ENCODE measurements at regions not wholly inside any gene's neighbourhood (a gene's known extent, or its start where the extent isn't known, plus 50 kb on each side); places are given as distances from the start of the nearest gene placed in this dataset.

DNA sequence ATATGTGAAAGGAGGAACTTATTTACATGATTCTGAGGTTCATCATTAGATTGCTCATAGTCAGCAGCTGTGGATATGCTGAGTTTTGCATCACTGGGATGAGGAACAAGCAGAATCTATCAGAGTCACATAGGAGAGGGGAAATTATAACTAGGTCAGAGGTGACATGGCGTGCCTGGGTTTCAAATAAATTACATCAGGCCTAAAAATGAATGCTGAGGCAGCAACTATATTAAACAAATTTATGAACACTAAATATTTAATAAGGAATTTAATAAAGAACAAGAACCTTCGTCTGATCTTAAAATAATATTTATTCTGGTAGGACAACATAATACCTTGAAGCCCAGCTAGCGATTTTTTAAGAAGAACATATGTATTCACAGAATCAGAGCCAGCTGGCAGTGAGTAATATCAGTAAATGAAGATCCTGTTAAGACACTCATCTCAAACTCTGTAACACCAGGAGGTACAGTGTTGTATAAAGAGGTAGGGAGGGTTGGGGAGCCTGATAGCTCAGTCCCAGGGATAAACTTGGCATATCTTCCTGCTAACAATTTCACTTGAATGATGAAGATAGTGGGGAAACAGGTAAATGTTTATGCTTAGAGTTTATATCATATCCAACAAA lies 60.9 kb upstream of the HS3ST1 start:
- BruUV-seq (replicated peaks): no TSS peak
- Histone ChIP-seq H3K27me3 (ENCODE audit: control insufficient read depth in 2 of 2, insufficient read depth in 2 of 2, low read length in 2 of 2) (no peaks in the 10 kb centered on the region), H3K36me3 (ENCODE audit: control insufficient read depth, insufficient read depth, low read length) (no peaks in the 10 kb centered on the region), H3K27ac (ENCODE audit: extremely low read depth, low read depth, low read length) (no peak overlapping the region), H3K9me1 (ENCODE audit: control insufficient read depth, insufficient read depth, low read length) (no peaks in the 10 kb centered on the region), H2AFZ (ENCODE audit: low read depth, low read length) (no peak overlapping the region), H3K4me3 (no peak overlapping the region), H3K9me3 (replicated peaks; ENCODE audit: control insufficient read depth, insufficient read depth, low read depth, low read length) (no peaks in the 10 kb centered on the region), H3K79me2 (ENCODE audit: control insufficient read depth, insufficient read depth, low read length) (no peaks in the 10 kb centered on the region), H3K9ac (ENCODE audit: insufficient read depth in 1 of 2, low read depth in 2 of 2, low read length in 2 of 2) (no peak overlapping the region), H3K4me1 (replicated peaks in 1 of 2; ENCODE audit: control insufficient read depth in 2 of 2, insufficient read depth in 2 of 2, low read length in 2 of 2) (no peaks in the 10 kb centered on the region), H4K20me1 (replicated peaks; ENCODE audit: control insufficient read depth, insufficient read depth, low read length) (no peaks in the 10 kb centered on the region), H3K4me2 (ENCODE audit: insufficient read depth, low read length) (no peak overlapping the region)
- ChIA-PET POLR2A (no interaction called here), CTCF (ENCODE audit: low intra/inter-chr PET ratio) (no interaction called here)
- DNase-seq (ENCODE audit: extremely low read depth in 1 of 4, low spot score in 3 of 4) (no peak), FAIRE-seq (no peak), ATAC-seq (no peak)
- intact Hi-C loops (cut with micrococcal nuclease): no loop called here
- 2% methylated on average over 3 of the region's 3 CpGs for WGBS (ENCODE audit: insufficient coverage, low coverage, missing lambda C conversion rate)
- in situ Hi-C loops (cut with MboI): no loop called here
- no peak for TF ChIP-seq ZBTB7A (IDR thresholded peaks at IDR 0.05; ENCODE audit: borderline replicate concordance, control insufficient read depth, low read depth, low read length)
- TF ChIP-seq SUPT5H (IDR thresholded peaks at IDR 0.05): no peak
- TF ChIP-seq, protein P1, sequence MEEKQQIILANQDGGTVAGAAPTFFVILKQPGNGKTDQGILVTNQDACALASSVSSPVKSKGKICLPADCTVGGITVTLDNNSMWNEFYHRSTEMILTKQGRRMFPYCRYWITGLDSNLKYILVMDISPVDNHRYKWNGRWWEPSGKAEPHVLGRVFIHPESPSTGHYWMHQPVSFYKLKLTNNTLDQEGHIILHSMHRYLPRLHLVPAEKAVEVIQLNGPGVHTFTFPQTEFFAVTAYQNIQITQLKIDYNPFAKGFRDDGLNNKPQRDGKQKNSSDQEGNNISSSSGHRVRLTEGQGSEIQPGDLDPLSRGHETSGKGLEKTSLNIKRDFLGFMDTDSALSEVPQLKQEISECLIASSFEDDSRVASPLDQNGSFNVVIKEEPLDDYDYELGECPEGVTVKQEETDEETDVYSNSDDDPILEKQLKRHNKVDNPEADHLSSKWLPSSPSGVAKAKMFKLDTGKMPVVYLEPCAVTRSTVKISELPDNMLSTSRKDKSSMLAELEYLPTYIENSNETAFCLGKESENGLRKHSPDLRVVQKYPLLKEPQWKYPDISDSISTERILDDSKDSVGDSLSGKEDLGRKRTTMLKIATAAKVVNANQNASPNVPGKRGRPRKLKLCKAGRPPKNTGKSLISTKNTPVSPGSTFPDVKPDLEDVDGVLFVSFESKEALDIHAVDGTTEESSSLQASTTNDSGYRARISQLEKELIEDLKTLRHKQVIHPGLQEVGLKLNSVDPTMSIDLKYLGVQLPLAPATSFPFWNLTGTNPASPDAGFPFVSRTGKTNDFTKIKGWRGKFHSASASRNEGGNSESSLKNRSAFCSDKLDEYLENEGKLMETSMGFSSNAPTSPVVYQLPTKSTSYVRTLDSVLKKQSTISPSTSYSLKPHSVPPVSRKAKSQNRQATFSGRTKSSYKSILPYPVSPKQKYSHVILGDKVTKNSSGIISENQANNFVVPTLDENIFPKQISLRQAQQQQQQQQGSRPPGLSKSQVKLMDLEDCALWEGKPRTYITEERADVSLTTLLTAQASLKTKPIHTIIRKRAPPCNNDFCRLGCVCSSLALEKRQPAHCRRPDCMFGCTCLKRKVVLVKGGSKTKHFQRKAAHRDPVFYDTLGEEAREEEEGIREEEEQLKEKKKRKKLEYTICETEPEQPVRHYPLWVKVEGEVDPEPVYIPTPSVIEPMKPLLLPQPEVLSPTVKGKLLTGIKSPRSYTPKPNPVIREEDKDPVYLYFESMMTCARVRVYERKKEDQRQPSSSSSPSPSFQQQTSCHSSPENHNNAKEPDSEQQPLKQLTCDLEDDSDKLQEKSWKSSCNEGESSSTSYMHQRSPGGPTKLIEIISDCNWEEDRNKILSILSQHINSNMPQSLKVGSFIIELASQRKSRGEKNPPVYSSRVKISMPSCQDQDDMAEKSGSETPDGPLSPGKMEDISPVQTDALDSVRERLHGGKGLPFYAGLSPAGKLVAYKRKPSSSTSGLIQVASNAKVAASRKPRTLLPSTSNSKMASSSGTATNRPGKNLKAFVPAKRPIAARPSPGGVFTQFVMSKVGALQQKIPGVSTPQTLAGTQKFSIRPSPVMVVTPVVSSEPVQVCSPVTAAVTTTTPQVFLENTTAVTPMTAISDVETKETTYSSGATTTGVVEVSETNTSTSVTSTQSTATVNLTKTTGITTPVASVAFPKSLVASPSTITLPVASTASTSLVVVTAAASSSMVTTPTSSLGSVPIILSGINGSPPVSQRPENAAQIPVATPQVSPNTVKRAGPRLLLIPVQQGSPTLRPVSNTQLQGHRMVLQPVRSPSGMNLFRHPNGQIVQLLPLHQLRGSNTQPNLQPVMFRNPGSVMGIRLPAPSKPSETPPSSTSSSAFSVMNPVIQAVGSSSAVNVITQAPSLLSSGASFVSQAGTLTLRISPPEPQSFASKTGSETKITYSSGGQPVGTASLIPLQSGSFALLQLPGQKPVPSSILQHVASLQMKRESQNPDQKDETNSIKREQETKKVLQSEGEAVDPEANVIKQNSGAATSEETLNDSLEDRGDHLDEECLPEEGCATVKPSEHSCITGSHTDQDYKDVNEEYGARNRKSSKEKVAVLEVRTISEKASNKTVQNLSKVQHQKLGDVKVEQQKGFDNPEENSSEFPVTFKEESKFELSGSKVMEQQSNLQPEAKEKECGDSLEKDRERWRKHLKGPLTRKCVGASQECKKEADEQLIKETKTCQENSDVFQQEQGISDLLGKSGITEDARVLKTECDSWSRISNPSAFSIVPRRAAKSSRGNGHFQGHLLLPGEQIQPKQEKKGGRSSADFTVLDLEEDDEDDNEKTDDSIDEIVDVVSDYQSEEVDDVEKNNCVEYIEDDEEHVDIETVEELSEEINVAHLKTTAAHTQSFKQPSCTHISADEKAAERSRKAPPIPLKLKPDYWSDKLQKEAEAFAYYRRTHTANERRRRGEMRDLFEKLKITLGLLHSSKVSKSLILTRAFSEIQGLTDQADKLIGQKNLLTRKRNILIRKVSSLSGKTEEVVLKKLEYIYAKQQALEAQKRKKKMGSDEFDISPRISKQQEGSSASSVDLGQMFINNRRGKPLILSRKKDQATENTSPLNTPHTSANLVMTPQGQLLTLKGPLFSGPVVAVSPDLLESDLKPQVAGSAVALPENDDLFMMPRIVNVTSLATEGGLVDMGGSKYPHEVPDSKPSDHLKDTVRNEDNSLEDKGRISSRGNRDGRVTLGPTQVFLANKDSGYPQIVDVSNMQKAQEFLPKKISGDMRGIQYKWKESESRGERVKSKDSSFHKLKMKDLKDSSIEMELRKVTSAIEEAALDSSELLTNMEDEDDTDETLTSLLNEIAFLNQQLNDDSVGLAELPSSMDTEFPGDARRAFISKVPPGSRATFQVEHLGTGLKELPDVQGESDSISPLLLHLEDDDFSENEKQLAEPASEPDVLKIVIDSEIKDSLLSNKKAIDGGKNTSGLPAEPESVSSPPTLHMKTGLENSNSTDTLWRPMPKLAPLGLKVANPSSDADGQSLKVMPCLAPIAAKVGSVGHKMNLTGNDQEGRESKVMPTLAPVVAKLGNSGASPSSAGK (IDR thresholded peaks at IDR 0.05): no peak
- TF ChIP-seq MXD1 (CRISPR knock-in tag; IDR thresholded peaks at IDR 0.05; ENCODE audit: borderline replicate concordance, poor library complexity, severe bottlenecking): no peak
- TF ChIP-seq JUNB (CRISPR knock-in tag; conservative IDR thresholded peaks at IDR 0.05): no peak
- TF ChIP-seq MAX (CRISPR knock-in tag; IDR thresholded peaks at IDR 0.05): no peak
- no peak for TF ChIP-seq CREB3L1 (IDR thresholded peaks at IDR 0.05; ENCODE audit: borderline replicate concordance, low read depth)
- TF ChIP-seq STAG1 (CRISPR knock-in tag; IDR thresholded peaks at IDR 0.05; ENCODE audit: borderline replicate concordance): no peak

Measured in K562 (cell line).